H1 (cell line): ENCODE measurements at regions not wholly inside any gene's neighbourhood (a gene's known extent, or its start where the extent isn't known, plus 50 kb on each side); places are given as distances from the start of the nearest gene placed in this dataset.

Source experiments
- CTCF ChIA-PET: fragments of 300-600 bp; sonication (Branson Sonifier 250); formaldehyde crosslinking; loops from one replicate; lab custom pipeline; 2021; ENCODE audit not compliant: partially characterized antibody; lab: Charles Lee
- POLR2A ChIA-PET: fragments of 300-600 bp; sonication (Branson Sonifier 250); formaldehyde crosslinking; loops from one replicate; lab custom pipeline; 2021; ENCODE audit warnings: inconsistent platforms; ENCODE audit not compliant: partially characterized antibody; lab: Charles Lee
- DNase-seq, 2 experiments: peaks; one replicate each; pipeline versions ENCODE4 v3.0.0 to v3.0.0-alpha.2; 2010 to 2022; ENCODE audit warnings: low spot score in 2 of 2, low read depth in 1 of 2, mixed read lengths in 1 of 2
- FAIRE-seq: peaks from 2 replicates; lab custom pipeline; 2011; peaks lifted over from hg19 to GRCh38; lab: Jason Lieb, UNC
- H2AFZ ChIP-seq: 2 replicates; pipeline ENCODE4 v1.8.1; 2012; ENCODE audit warnings: low read length, inconsistent platforms
- H2AK5ac ChIP-seq: 2 replicates; pipeline ENCODE4 v1.6.1; 2013; ENCODE audit warnings: low read depth, low read length
- H2BK120ac ChIP-seq: replicated peaks from 2 replicates; pipeline ENCODE3; 2013; ENCODE audit warnings: low read depth, low read length, inconsistent platforms
- H2BK12ac ChIP-seq: 2 replicates; pipeline ENCODE4 v1.6.1; 2013; ENCODE audit warnings: low read depth, low read length
- H2BK15ac ChIP-seq: 2 replicates; pipeline ENCODE4 v1.6.1; 2013; ENCODE audit warnings: low read length
- H2BK20ac ChIP-seq: 2 replicates; pipeline ENCODE4 v1.6.1; 2013; ENCODE audit warnings: low read length
- H2BK5ac ChIP-seq: 2 replicates; pipeline ENCODE4 v1.6.1; 2013; ENCODE audit warnings: low read depth, low read length
- H3K14ac ChIP-seq: 2 replicates; pipeline ENCODE4 v1.6.1; 2013; ENCODE audit warnings: inconsistent platforms; ENCODE audit not compliant: insufficient read length
- H3K18ac ChIP-seq: 2 replicates; pipeline ENCODE4 v1.6.1; 2013; ENCODE audit warnings: low read length; ENCODE audit errors: extremely low read depth
- H3K23ac ChIP-seq: 2 replicates; pipeline ENCODE4 v1.6.1; 2013; ENCODE audit warnings: inconsistent platforms; ENCODE audit not compliant: insufficient read length
- H3K23me2 ChIP-seq: 2 replicates; pipeline ENCODE4 v1.6.1; 2013; ENCODE audit warnings: low read depth, low read length
- H3K27ac ChIP-seq: 2 replicates; pipeline ENCODE4 v1.6.1; 2011; ENCODE audit warnings: low read depth, low read length, inconsistent platforms
- H3K27me3 ChIP-seq, 4 experiments: replicated peaks in 1 of 4; 1 replicate in 1 of 4; 2 replicates in 3 of 4; pipeline versions ENCODE4 v1.6.1 to v1.8.1; 2011 to 2013; ENCODE audit warnings: low read length in 3 of 4, mild to moderate bottlenecking in 3 of 4, inconsistent platforms in 2 of 4, mixed read lengths in 2 of 4, moderate library complexity in 1 of 4; ENCODE audit not compliant: control insufficient read depth in 3 of 4, insufficient read depth in 3 of 4; ENCODE audit errors: extremely low read depth in 1 of 4
- H3K36me3 ChIP-seq, 4 experiments: 2 replicates each; pipeline versions ENCODE4 v1.6.1 to v1.8.1; 2011 to 2013; ENCODE audit warnings: mild to moderate bottlenecking in 4 of 4, low read length in 3 of 4, moderate library complexity in 2 of 4, control low read depth in 1 of 4, inconsistent platforms in 1 of 4; ENCODE audit not compliant: insufficient read depth in 4 of 4, control insufficient read depth in 2 of 4
- H3K4ac ChIP-seq: replicated peaks from 2 replicates; pipeline ENCODE3; 2013; ENCODE audit warnings: low read length, low read depth, mixed read lengths, inconsistent platforms; ENCODE audit not compliant: insufficient read length
- H3K4me1 ChIP-seq, 4 experiments: replicated peaks in 1 of 4; 1 replicate in 1 of 4; 2 replicates in 3 of 4; pipeline versions ENCODE4 v1.6.1 to v1.8.1; 2011 to 2013; ENCODE audit warnings: low read length in 3 of 4, inconsistent platforms in 2 of 4, mixed read lengths in 1 of 4; ENCODE audit not compliant: insufficient read depth in 4 of 4, control insufficient read depth in 3 of 4
- H3K4me2 ChIP-seq, 2 experiments: 2 replicates each; pipeline versions ENCODE4 v1.6.1 to v1.8.1; 2011 to 2013; ENCODE audit warnings: low read depth in 2 of 2, low read length in 2 of 2, control low read depth in 1 of 2, inconsistent platforms in 1 of 2, mild to moderate bottlenecking in 1 of 2; ENCODE audit not compliant: insufficient read depth in 1 of 2
- H3K4me3 ChIP-seq, 4 experiments: fragments of 200-600, 300-600 bp in 1 of 4; sonication (generic), shearing (Covaris generic), sonication (Bioruptor Twin) in 1 of 4; 2 replicates each; pipeline versions ENCODE4 v1.5.1 to v1.8.1; 2011 to 2016; ENCODE audit warnings: low read length in 4 of 4, low read depth in 3 of 4, control low read depth in 2 of 4, inconsistent platforms in 2 of 4, mild to moderate bottlenecking in 2 of 4, mixed read lengths in 1 of 4, moderate library complexity in 1 of 4; ENCODE audit not compliant: insufficient read depth in 2 of 4; ENCODE audit errors: extremely low read depth in 1 of 4
- H3K56ac ChIP-seq: replicated peaks from 2 replicates; pipeline ENCODE3; 2013; ENCODE audit warnings: low read depth, mild to moderate bottlenecking, mixed read lengths, low read length, inconsistent platforms; ENCODE audit not compliant: insufficient read length
- H3K79me1 ChIP-seq: 2 replicates; pipeline ENCODE4 v1.6.1; 2013; ENCODE audit warnings: low read depth, low read length, control low read depth
- H3K79me2 ChIP-seq, 2 experiments: 2 replicates each; pipeline versions ENCODE4 v1.6.1 to v1.8.1; 2012 to 2013; ENCODE audit warnings: low read length in 2 of 2, mild to moderate bottlenecking in 2 of 2, inconsistent platforms in 1 of 2; ENCODE audit not compliant: insufficient read depth in 2 of 2, control insufficient read depth in 1 of 2
- H3K9ac ChIP-seq, 4 experiments: replicated peaks in 1 of 4; 1 replicate in 1 of 4; 2 replicates in 3 of 4; pipeline versions ENCODE4 v1.6.1 to v1.8.1; 2011 to 2013; ENCODE audit warnings: low read depth in 3 of 4, low read length in 3 of 4, control low read depth in 2 of 4, mild to moderate bottlenecking in 2 of 4, moderate library complexity in 2 of 4, inconsistent platforms in 1 of 4; ENCODE audit errors: extremely low read depth in 1 of 4
- H3K9me3 ChIP-seq, 2 experiments: 2 replicates each; pipeline versions ENCODE4 v1.6.1 to v1.8.1; 2012 to 2013; ENCODE audit warnings: mild to moderate bottlenecking in 2 of 2, moderate library complexity in 2 of 2, control low read depth in 1 of 2, inconsistent platforms in 1 of 2, low read depth in 1 of 2, low read length in 1 of 2, mixed read lengths in 1 of 2; ENCODE audit not compliant: insufficient read depth in 2 of 2
- H4K20me1 ChIP-seq, 2 experiments: replicated peaks in 1 of 2; 2 replicates each; pipeline versions ENCODE3 to v1.8.1; 2011 to 2013; ENCODE audit warnings: inconsistent platforms in 2 of 2, low read length in 2 of 2, mild to moderate bottlenecking in 1 of 2; ENCODE audit not compliant: insufficient read depth in 2 of 2, control insufficient read depth in 1 of 2
- H4K5ac ChIP-seq: 2 replicates; pipeline ENCODE4 v1.6.1; 2013; ENCODE audit warnings: low read length, low read depth, mixed read lengths, inconsistent platforms; ENCODE audit not compliant: insufficient read length
- H4K8ac ChIP-seq: 2 replicates; pipeline ENCODE4 v1.8.0; 2013; ENCODE audit warnings: mild to moderate bottlenecking, moderate library complexity, low read length, inconsistent platforms; ENCODE audit not compliant: insufficient read depth; ENCODE audit errors: extremely low read depth
- H4K91ac ChIP-seq: replicated peaks from 2 replicates; pipeline ENCODE3; 2013; ENCODE audit warnings: low read length, mixed read lengths, inconsistent platforms; ENCODE audit not compliant: insufficient read length
- CTBP2 ChIP-seq: IDR thresholded peaks from 2 replicates; pipeline ENCODE4 v1.7.0; 2011; ENCODE audit warnings: borderline replicate concordance, mild to moderate bottlenecking, moderate library complexity, mixed read lengths, low read length; ENCODE audit not compliant: insufficient read depth, insufficient read length
- GABPA ChIP-seq: IDR thresholded peaks from 2 replicates; pipeline ENCODE4 v1.6.1; 2011; ENCODE audit warnings: mild to moderate bottlenecking, low read length, moderate library complexity, borderline replicate concordance; ENCODE audit not compliant: insufficient read depth
- JUN ChIP-seq: IDR thresholded peaks from 2 replicates; pipeline ENCODE4 v1.6.1; 2011; ENCODE audit warnings: low read depth, mild to moderate bottlenecking, improper control_type of control experiment, low read length
- KDM4A ChIP-seq: IDR thresholded peaks from one replicate; pipeline ENCODE4 v1.7.1; 2012; ENCODE audit warnings: low read depth, mild to moderate bottlenecking, moderate library complexity, low read length, inconsistent platforms; ENCODE audit not compliant: severe bottlenecking
- POLR2A ChIP-seq, 2 experiments: IDR thresholded peaks; 1 replicate in 1 of 2; 2 replicates in 1 of 2; pipeline ENCODE4 v1.6.1; 2011; ENCODE audit warnings: low read depth in 2 of 2, low read length in 2 of 2, mild to moderate bottlenecking in 2 of 2; ENCODE audit errors: control extremely low read depth in 1 of 2
- POLR2AphosphoS5 ChIP-seq: IDR thresholded peaks from 2 replicates; pipeline ENCODE4 v1.6.1; 2011; ENCODE audit warnings: low read depth, low read length
- RXRA ChIP-seq: IDR thresholded peaks from 2 replicates; pipeline ENCODE4 v1.6.1; 2011; ENCODE audit warnings: low read depth, mild to moderate bottlenecking, low read length, moderate library complexity; ENCODE audit not compliant: insufficient read depth
- SIRT6 ChIP-seq: IDR thresholded peaks from one replicate; pipeline ENCODE4 v1.7.1; 2012; ENCODE audit warnings: low read length, inconsistent platforms
- SIX5 ChIP-seq: IDR thresholded peaks from 2 replicates; pipeline ENCODE4 v1.6.1; 2011; ENCODE audit warnings: mild to moderate bottlenecking, low read depth, low read length
- SP2 ChIP-seq: IDR thresholded peaks from 2 replicates; pipeline ENCODE4 v1.6.1; 2012; ENCODE audit warnings: mild to moderate bottlenecking, low read length, inconsistent platforms
- SRF ChIP-seq: IDR thresholded peaks from 2 replicates; pipeline ENCODE4 v1.6.1; 2011; ENCODE audit warnings: mild to moderate bottlenecking, low read depth, low read length, moderate library complexity
- TBP ChIP-seq: IDR thresholded peaks from 2 replicates; pipeline ENCODE4 v1.6.1; 2011; ENCODE audit warnings: low read depth, low read length, improper control_type of control experiment
- WGBS, 2 experiments: shearing (Covaris generic) in 1 of 2; methylation state at CpG; one replicate each; pipeline versions ENCODE4 v1.1.6 to v1.1.7; 2013 to 2015; ENCODE audit warnings: low lambda C conversion rate in 2 of 2, mixed read lengths in 2 of 2, inconsistent platforms in 1 of 2, low coverage in 1 of 2, missing lambda C conversion rate in 1 of 2; ENCODE audit not compliant: insufficient replicate concordance in 2 of 2, insufficient coverage in 1 of 2, insufficient read length in 1 of 2; ENCODE audit errors: extremely low coverage in 1 of 2, missing lambda C conversion rate in 1 of 2; 5-methylcytosine and 5-hydroxymethylcytosine counted together
- TF ChIP-seq, protein P1 (sequence below): IDR thresholded peaks from 2 replicates; pipeline ENCODE4 v1.6.1; 2012; ENCODE audit warnings: inconsistent platforms
- TF ChIP-seq, protein P2 (sequence below): IDR thresholded peaks from 2 replicates; pipeline ENCODE4 v1.6.1; 2011; ENCODE audit warnings: low read depth, mild to moderate bottlenecking, low read length; ENCODE audit not compliant: insufficient read depth

DNA sequence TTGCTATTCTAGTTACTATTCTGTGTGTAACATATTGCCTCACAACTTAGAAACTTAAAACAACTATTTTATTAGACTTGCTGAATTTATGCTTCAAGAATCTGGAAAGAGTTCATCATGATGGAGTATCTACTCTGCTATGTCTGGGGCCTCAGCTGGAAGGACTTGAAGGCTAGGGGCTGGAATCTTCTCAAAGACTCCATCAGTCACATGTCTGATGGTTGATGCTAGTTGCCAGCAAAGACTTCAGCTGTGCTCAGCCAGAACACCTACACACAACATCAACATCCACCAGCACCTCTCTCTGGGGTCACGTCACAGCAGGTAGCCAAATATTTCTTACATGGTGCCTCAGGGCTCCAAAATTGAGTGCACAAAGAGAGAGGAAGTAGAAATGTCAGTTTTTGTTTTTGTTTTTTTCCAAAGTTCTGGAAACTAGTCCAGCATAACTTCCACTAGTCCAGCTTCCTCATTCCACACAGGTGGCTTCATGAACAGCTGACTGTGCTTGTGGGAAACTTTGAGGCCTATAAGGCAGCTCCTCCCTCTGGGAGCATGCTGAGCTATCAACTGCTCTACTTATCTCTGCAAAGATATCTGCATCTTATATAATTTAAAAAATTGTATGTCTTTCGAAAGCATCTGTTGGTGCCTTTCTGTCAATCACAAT, 325.4 kb upstream of the AGTR1 start:
- WGBS, 2 experiments = 93% methylated on average over 2 of the region's 2 CpGs; no CpG with 5 or more reads in 1 of the 2 experiments
- CTCF ChIA-PET = no interaction called here
- TF ChIP-seq SIRT6 (no peak), SP2 (no peak), TBP (no peak), JUN (no peak), POLR2AphosphoS5 (no peak), CTBP2 (no peak), SRF (no peak), POLR2A (IDR thresholded peaks at IDR 0.05; ENCODE audit: control extremely low read depth in 1 of 2, low read depth in 2 of 2, low read length in 2 of 2) (no peak), GABPA (no peak), KDM4A (no peak), SIX5 (no peak), RXRA (no peak)
- TF ChIP-seq, protein P1, sequence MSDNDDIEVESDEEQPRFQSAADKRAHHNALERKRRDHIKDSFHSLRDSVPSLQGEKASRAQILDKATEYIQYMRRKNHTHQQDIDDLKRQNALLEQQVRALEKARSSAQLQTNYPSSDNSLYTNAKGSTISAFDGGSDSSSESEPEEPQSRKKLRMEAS = no peak
- TF ChIP-seq, protein P2, sequence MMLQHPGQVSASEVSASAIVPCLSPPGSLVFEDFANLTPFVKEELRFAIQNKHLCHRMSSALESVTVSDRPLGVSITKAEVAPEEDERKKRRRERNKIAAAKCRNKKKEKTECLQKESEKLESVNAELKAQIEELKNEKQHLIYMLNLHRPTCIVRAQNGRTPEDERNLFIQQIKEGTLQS = no peak

More for the DNA sequence above, 325.4 kb upstream of the AGTR1 start:
- Histone ChIP-seq H4K20me1 (no peaks in the 10 kb centered on the region), H3K4me2 (no peak overlapping the region), H3K9ac (no peak overlapping the region), H3K4me3 (no peak overlapping the region), H3K79me1 (no peaks in the 10 kb centered on the region), H4K5ac (no peak overlapping the region), H4K8ac (no peak overlapping the region), H3K27me3 (no peaks in the 10 kb centered on the region), H3K79me2 (no peaks in the 10 kb centered on the region), H2BK20ac (no peak overlapping the region), H2BK5ac (no peak overlapping the region), H2BK120ac (no peak overlapping the region), H3K27ac (no peak overlapping the region), H3K23ac (no peak overlapping the region), H3K9me3 (no peaks in the 10 kb centered on the region), H2BK15ac (no peak overlapping the region), H3K4me1 (no peaks in the 10 kb centered on the region), H3K4ac (no peak overlapping the region), H4K91ac (no peak overlapping the region), H2BK12ac (no peak overlapping the region), H2AK5ac (no peak overlapping the region), H3K14ac (no peak overlapping the region), H3K36me3 (no peaks in the 10 kb centered on the region), H3K18ac (no peak overlapping the region), H3K23me2 (no peaks in the 10 kb centered on the region), H3K56ac (no peak overlapping the region), H2AFZ (no peak overlapping the region)
- DNase-seq (no peak), FAIRE-seq (no peak)
- POLR2A ChIA-PET = no interaction called here
